AG04450 (cell line): ENCODE measurements at regions not wholly inside any gene's neighbourhood (a gene's known extent, or its start where the extent isn't known, plus 50 kb on each side); places are given as distances from the start of the nearest gene placed in this dataset.

Experiments
- CTCF ChIA-PET: fragments of 300-600, 350-600 bp; formaldehyde crosslinking; extraction: SDS; loops from one replicate; lab custom pipeline; 2022; ENCODE audit warnings: antibody characterized with exemption, inconsistent platforms; lab: Charles Lee
- POLR2A ChIA-PET: fragments of 350-600 bp; formaldehyde crosslinking; extraction: SDS; loops from one replicate; lab custom pipeline; 2021; ENCODE audit warnings: antibody characterized with exemption, inconsistent platforms; lab: Yijun Ruan, JAX
- DNase-seq: peaks from one replicate; pipeline ENCODE4 v3.0.0-alpha.2; 2011; ENCODE audit warnings: low read depth, low spot score
- H3K27ac ChIP-seq: one replicate; pipeline ENCODE4 v1.5.1; 2012; ENCODE audit warnings: low read depth, low read length, control low read depth
- H3K27me3 ChIP-seq: one replicate; pipeline ENCODE4 v1.6.0; 2012; ENCODE audit warnings: low read length; ENCODE audit not compliant: control insufficient read depth, insufficient read depth
- H3K4me3 ChIP-seq: 2 replicates; pipeline ENCODE4 v1.5.1; 2011; ENCODE audit warnings: mild to moderate bottlenecking, low read depth, low read length, control low read depth
- H3K9me3 ChIP-seq: 2 replicates; pipeline ENCODE4 v1.5.1; 2012; ENCODE audit warnings: low read length; ENCODE audit not compliant: control insufficient read depth, insufficient read depth
- TF ChIP-seq, protein P1 (sequence below): IDR thresholded peaks from 2 replicates; pipeline ENCODE4 v1.5.1; 2011; ENCODE audit warnings: low read depth, low read length, control low read depth, inconsistent platforms

DNA sequence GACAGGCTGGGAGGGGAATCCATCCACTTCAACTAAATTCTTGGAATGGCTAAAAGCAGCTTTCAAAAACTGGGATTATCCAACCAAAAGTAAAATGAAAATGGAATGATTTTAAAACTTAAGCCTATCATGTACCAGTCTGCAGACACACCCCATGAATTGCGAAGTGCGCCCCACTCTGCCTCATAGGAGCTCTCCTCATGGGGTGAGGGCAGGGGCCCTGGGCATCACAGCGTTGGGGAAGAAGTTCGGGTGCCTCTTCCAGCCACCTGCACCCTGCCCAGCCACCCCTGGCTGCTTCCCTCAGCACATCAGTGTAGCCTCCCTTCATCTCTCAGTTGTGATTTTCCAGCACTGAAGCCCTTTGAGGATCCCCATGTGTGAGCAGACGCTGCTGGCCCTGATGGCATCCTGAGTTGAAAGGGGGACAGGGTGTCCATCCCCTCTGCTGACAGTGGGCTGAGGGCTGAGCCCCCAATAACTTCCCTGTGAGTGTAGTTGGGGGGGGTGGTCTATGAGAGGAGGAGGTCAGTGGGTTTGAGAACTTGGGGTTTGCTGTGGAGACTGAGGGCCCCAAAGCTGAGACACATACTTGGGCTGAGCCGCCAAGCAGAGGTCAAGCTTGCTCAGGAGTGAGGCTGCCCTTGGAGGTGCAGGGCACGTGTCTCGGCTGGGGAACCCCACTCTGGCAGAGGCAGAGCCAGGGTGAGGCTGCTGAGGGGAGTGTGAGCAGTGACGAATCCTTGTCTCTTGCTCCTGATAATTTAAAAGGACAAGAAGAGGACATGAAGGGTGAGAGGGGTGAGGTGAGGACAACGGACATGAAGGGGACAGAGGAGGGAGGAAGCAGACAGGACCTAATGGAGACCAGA lies 542.1 kb downstream of the TCERG1L start:
- TF ChIP-seq, protein P1, sequence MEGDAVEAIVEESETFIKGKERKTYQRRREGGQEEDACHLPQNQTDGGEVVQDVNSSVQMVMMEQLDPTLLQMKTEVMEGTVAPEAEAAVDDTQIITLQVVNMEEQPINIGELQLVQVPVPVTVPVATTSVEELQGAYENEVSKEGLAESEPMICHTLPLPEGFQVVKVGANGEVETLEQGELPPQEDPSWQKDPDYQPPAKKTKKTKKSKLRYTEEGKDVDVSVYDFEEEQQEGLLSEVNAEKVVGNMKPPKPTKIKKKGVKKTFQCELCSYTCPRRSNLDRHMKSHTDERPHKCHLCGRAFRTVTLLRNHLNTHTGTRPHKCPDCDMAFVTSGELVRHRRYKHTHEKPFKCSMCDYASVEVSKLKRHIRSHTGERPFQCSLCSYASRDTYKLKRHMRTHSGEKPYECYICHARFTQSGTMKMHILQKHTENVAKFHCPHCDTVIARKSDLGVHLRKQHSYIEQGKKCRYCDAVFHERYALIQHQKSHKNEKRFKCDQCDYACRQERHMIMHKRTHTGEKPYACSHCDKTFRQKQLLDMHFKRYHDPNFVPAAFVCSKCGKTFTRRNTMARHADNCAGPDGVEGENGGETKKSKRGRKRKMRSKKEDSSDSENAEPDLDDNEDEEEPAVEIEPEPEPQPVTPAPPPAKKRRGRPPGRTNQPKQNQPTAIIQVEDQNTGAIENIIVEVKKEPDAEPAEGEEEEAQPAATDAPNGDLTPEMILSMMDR: no peak
- Histone ChIP-seq H3K27me3 (no peaks in the 10 kb centered on the region), H3K27ac (no peak overlapping the region), H3K9me3 (peaks cover 72% of the 10 kb centered on the region), H3K4me3 (no peak overlapping the region)
- ChIA-PET POLR2A (no interaction called here), CTCF (no interaction called here)
- DNase-seq: no peak

DNA sequence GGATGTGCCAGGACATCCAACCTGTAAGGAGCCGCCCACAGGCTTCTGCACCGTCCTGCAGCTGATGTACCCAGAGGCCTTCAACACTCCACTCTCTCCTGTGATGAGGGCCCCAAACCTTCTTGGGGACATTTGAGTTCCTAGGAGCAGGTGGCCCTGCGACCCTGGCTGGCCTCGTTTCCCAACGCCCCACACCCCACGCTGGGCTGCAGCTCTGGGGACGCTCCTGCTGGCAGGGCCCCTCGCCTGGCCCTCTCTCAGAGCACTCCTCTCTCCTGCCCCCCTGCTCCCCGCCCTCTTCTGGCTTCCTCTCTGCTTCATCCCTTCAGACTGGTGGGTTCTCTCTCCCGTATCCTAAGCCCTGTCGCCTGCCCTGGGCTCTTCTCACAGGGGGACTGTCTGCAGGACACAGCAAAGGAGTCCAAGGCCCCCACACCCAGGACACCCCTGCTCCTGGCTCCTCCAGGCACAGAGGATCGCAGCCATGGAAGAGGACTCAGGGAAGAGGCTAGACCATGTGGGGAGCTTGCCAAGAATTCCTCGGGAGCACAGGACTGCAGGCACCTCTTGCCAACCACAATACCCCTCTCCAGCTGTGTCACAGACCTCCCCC lies 541.4 kb downstream of the TCERG1L start:
- ChIA-PET CTCF (no interaction called here), POLR2A (no interaction called here)
- Histone ChIP-seq H3K4me3 (no peak overlapping the region), H3K9me3 (peaks cover 71% of the 10 kb centered on the region), H3K27me3 (no peaks in the 10 kb centered on the region), H3K27ac (no peak overlapping the region)
- no peak for DNase-seq
- TF ChIP-seq, protein P1: no peak

DNA sequence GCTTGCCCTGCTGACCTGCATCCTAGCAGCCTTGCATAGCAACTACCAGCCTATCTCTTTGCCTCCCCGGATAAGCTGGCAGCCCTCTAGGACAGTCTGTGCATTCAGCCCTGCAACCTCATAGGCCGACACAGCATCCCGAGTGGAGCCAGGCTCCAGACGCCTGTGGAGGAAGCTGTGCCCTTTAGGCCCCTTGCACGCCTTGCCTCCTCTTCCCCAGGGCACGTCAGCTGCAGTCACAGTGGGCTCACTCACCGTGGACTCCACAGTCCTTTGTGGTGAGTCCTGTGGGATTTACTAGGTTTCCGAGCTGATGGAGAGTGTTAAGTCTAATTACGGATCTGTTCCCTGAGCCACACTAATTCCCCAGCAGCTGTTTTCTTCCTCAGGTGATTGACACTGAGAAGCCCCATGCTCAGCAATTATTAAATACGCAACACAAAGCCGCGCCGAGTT lies 540.0 kb downstream of the TCERG1L start:
- Histone ChIP-seq H3K9me3 (peaks cover 69% of the 10 kb centered on the region), H3K4me3 (no peak overlapping the region), H3K27ac (no peak overlapping the region), H3K27me3 (no peaks in the 10 kb centered on the region)
- TF ChIP-seq, protein P1: no peak
- no peak for DNase-seq
- ChIA-PET POLR2A (no interaction called here), CTCF (no interaction called here)

DNA sequence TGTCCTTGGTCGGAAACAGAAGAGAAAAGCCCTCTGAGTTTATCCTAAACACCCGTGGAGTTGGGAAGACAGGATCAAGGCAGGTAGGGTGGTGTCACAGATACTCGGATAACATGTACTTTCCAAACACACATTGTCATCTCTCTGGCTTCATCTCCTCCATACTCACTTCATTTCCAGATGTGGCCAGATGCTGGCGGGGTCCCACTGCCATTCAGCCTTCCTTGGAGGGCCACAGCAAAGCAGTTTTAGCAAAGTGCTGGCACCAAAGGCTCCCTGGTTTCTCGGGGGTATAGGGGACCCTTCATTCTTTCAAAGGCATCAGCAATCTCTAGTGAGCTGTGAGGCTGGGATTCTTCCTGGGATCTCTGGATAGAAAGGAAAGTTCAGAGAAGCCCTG lies 539.5 kb downstream of the TCERG1L start:
- POLR2A ChIA-PET: no interaction called here
- DNase-seq: no peak
- no peak overlapping the region for H3K27ac ChIP-seq
- no peaks in the 10 kb centered on the region for H3K27me3 ChIP-seq
- CTCF ChIA-PET: no interaction called here
- H3K9me3 ChIP-seq: peaks cover 69% of the 10 kb centered on the region
- TF ChIP-seq, protein P1: no peak
- H3K4me3 ChIP-seq: no peak overlapping the region

DNA sequence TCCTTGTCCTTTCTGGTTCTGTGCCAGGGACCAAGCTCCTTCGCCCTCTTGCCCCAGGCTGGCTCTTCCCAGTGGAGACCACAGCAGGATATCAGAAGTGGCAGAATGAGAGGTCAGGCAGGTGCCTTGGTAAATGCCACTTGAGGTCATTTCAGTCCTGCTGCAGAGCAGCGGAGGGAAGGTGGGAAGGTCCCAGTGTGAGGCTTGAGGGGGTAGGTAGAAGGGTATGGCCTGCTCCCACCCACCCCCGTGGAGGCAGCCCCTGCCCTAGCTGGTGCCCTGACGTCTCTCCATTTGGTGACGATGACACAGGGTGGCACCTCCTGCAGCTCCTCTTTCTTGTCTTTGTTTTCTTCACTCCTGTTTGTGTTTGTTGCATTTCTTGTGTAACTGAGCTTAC lies 538.8 kb downstream of the TCERG1L start:
- Histone ChIP-seq H3K4me3 (no peak overlapping the region), H3K27ac (no peak overlapping the region), H3K27me3 (no peaks in the 10 kb centered on the region), H3K9me3 (peaks cover 69% of the 10 kb centered on the region)
- ChIA-PET POLR2A (no interaction called here), CTCF (no interaction called here)
- TF ChIP-seq, protein P1: no peak
- DNase-seq: no peak
